HFFc6 (cell line): ENCODE measurements at regions not wholly inside any gene's neighbourhood (a gene's known extent, or its start where the extent isn't known, plus 50 kb on each side); places are given as distances from the start of the nearest gene placed in this dataset.
"Not testable (repeated sequence)": the region's sequence is repeated elsewhere in the genome, so short reads cannot be mapped to it uniquely, and the experiment has no call there.

Source experiments
- DNase-seq: peaks from one replicate; pipeline ENCODE4 v3.0.0-alpha.2; 2018
- H3K27ac Mint-ChIP-seq: 2 replicates; pipeline ENCODE4 v1.8.0; 2020; ENCODE audit warnings: mild to moderate bottlenecking, mixed read lengths
- H3K27me3 Mint-ChIP-seq: 2 replicates; pipeline ENCODE4 v1.8.0; 2021; ENCODE audit warnings: mild to moderate bottlenecking, moderate library complexity, mixed read lengths; ENCODE audit not compliant: insufficient read depth
- H3K36me3 Mint-ChIP-seq: 2 replicates; pipeline ENCODE4 v1.8.0; 2021; ENCODE audit warnings: low read depth, mixed read lengths
- H3K4me1 Mint-ChIP-seq: 2 replicates; pipeline ENCODE4 v1.8.0; 2020; ENCODE audit warnings: low read depth, mixed read lengths
- H3K4me3 Mint-ChIP-seq: 2 replicates; pipeline ENCODE4 v1.8.0; 2020; ENCODE audit warnings: mild to moderate bottlenecking, moderate library complexity, mixed read lengths
- H3K9me3 Mint-ChIP-seq: 2 replicates; pipeline ENCODE4 v1.8.0; 2020; ENCODE audit warnings: mild to moderate bottlenecking, mixed read lengths
- CTCF ChIP-seq: fragments of 200-600 bp; sonication (generic); IDR thresholded peaks from 2 replicates; pipeline ENCODE4 v1.5.0; 2021; ENCODE audit warnings: antibody characterized with exemption, mild to moderate bottlenecking

GRCh38 chr1:244306544-244306943 lies 145.2 kb downstream of the ADSS2 start:
- Mint-ChIP-seq H3K4me3 (no peak overlapping the region), H3K4me1 (peaks cover 29% of the 10 kb centered on the region), H3K36me3 (peaks cover 5% of the 10 kb centered on the region), H3K27ac (no peak overlapping the region), H3K27me3 (peaks cover 1% of the 10 kb centered on the region), H3K9me3 (peaks cover 8% of the 10 kb centered on the region)
- DNase-seq, result no peak
- TF ChIP-seq CTCF, result no peak

- not testable (repeated sequence) for H3K4me3 Mint-ChIP-seq, H3K27ac Mint-ChIP-seq, DNase-seq, H3K36me3 Mint-ChIP-seq, H3K9me3 Mint-ChIP-seq, H3K27me3 Mint-ChIP-seq, H3K4me1 Mint-ChIP-seq
Observed at GRCh38 chr1:244309191-244309590, 142.5 kb downstream of the ADSS2 start.

- peaks cover 1% of the 10 kb centered on the region; the same call in 1 of the 2 replicates for H3K27me3 Mint-ChIP-seq
- no peak overlapping the region for H3K27ac Mint-ChIP-seq
- H3K36me3 Mint-ChIP-seq, result peaks cover 5% of the 10 kb centered on the region; the same call in 1 of the 2 replicates
- DNase-seq, result no peak
- no peak overlapping the region for H3K4me3 Mint-ChIP-seq
- peaks cover 2% of the 10 kb centered on the region for H3K9me3 Mint-ChIP-seq
- TF ChIP-seq CTCF, result no peak
- peaks cover 18% of the 10 kb centered on the region for H3K4me1 Mint-ChIP-seq
Observed at GRCh38 chr1:244311784-244312532, 139.8 kb downstream of the ADSS2 start.

GRCh38 chr1:244313346-244313745 lies 138.4 kb downstream of the ADSS2 start:
- Mint-ChIP-seq H3K27me3 (peaks cover 1% of the 10 kb centered on the region; the same call in 1 of the 2 replicates), H3K9me3 (no peaks in the 10 kb centered on the region), H3K4me1 (peaks cover 18% of the 10 kb centered on the region), H3K27ac (no peak overlapping the region), H3K4me3 (no peak overlapping the region), H3K36me3 (no peaks in the 10 kb centered on the region)
- TF ChIP-seq CTCF, result no peak
- no peak for DNase-seq

GRCh38 chr1:244314921-244315559 lies 136.7 kb downstream of the ADSS2 start:
- no peaks in the 10 kb centered on the region for H3K9me3 Mint-ChIP-seq
- no peak for TF ChIP-seq CTCF

GRCh38 chr1:244315996-244316395 lies 135.7 kb downstream of the ADSS2 start:
- H3K9me3 Mint-ChIP-seq, result no peaks in the 10 kb centered on the region
- H3K27me3 Mint-ChIP-seq, result peaks cover 1% of the 10 kb centered on the region
- no peak overlapping the region for H3K4me3 Mint-ChIP-seq
- DNase-seq, result no peak
- no peak overlapping the region for H3K27ac Mint-ChIP-seq
- 0 out of 2 replicates have a peak, but pooled peaks cover 8% of the 10 kb centered on the region for H3K36me3 Mint-ChIP-seq
- peaks cover 29% of the 10 kb centered on the region for H3K4me1 Mint-ChIP-seq
- TF ChIP-seq CTCF, result no peak

More at GRCh38 chr1:244314921-244315559, 136.7 kb downstream of the ADSS2 start:
- no peak overlapping the region for H3K27ac Mint-ChIP-seq
- H3K4me3 Mint-ChIP-seq, result no peak overlapping the region
- DNase-seq, result no peak
- H3K27me3 Mint-ChIP-seq, result peaks cover 1% of the 10 kb centered on the region
- peaks cover 28% of the 10 kb centered on the region for H3K4me1 Mint-ChIP-seq
- 0 out of 2 replicates have a peak, but pooled peaks cover 8% of the 10 kb centered on the region for H3K36me3 Mint-ChIP-seq
